Right lobe of liver (tissue), 6 donors: ENCODE measurements at regions not wholly inside any gene's neighbourhood (a gene's known extent, or its start where the extent isn't known, plus 50 kb on each side); places are given as distances from the start of the nearest gene placed in this dataset.

Experiments
- ATAC-seq, 4 donors: fragments of 200-7000 bp; cut with Tn5 transposase; one replicate each; pipeline ENCODE4 v1.9.1; 2020; ENCODE audit warnings: mild to moderate bottlenecking in 4 of 4, moderate library complexity in 4 of 4
- DNase-seq, 3 donors: peaks; one replicate each; pipeline ENCODE4 v3.0.0-alpha.2; 2020
- H3K27ac ChIP-seq, 3 donors: fragments of 200-600 bp; one replicate each; pipeline ENCODE4 v1.8.0; 2022
- H3K27me3 ChIP-seq, 2 donors: fragments of 200-600 bp; one replicate each; pipeline ENCODE4 v1.8.0; 2022
- H3K36me3 ChIP-seq, 4 donors: fragments of 200-600 bp; sonication (generic) in 1 of 4; one replicate each; pipeline versions ENCODE4 v1.5.1 to v1.8.0; 2017 to 2022; ENCODE audit warnings: control low read depth in 1 of 4
- H3K4me1 ChIP-seq, 4 donors: fragments of 200-600 bp; sonication (generic) in 1 of 4; one replicate each; pipeline versions ENCODE4 v1.5.1 to v1.8.0; 2017 to 2022; ENCODE audit warnings: control low read depth in 1 of 4
- H3K4me3 ChIP-seq, 3 donors: fragments of 200-600 bp; one replicate each; pipeline ENCODE4 v1.8.0; 2022
- H3K9me3 ChIP-seq, 4 donors: fragments of 200-600 bp; sonication (generic) in 1 of 4; one replicate each; pipeline versions ENCODE4 v1.5.1 to v1.8.0; 2017 to 2022; ENCODE audit warnings: control low read depth in 1 of 4
- CTCF ChIP-seq, 4 donors: fragments of 200-600 bp in 3 of 4; fragments of 450-650 bp in 1 of 4; IDR thresholded peaks; one replicate each; pipeline versions ENCODE4 v1.5.1 to v1.8.0; 2016 to 2022; ENCODE audit warnings: antibody characterized with exemption in 4 of 4, mild to moderate bottlenecking in 2 of 4
- POLR2A ChIP-seq: fragments of 450-650 bp; IDR thresholded peaks from one replicate; pipeline ENCODE4 v1.6.1; 2017; ENCODE audit warnings: antibody characterized with exemption, mild to moderate bottlenecking
- WGBS: methylation state at CpG from one replicate; pipeline ENCODE4 v1.1.6; 2018; ENCODE audit warnings: low coverage, low lambda C conversion rate; ENCODE audit not compliant: insufficient coverage; ENCODE audit errors: missing lambda C conversion rate; 5-methylcytosine and 5-hydroxymethylcytosine counted together
- intact Hi-C, 2 donors: fragments of 100-400 bp; cut with DNase I; formaldehyde crosslinking; loops; one replicate each; pipeline versions ENCODE4 v1.11.2 to v1.14.1; 2022
- donor health status: DM: no; HTN: yes; CAD: no.
- donor health status: DM: no; HTN: no; CAD: no.
- donor health status: DM: no; HTN: no; CAD: no.
- donor health status: DM: no; HTN: yes; CAD: no.
- donor health status: DM: no; HTN: yes; CAD: no.

DNA sequence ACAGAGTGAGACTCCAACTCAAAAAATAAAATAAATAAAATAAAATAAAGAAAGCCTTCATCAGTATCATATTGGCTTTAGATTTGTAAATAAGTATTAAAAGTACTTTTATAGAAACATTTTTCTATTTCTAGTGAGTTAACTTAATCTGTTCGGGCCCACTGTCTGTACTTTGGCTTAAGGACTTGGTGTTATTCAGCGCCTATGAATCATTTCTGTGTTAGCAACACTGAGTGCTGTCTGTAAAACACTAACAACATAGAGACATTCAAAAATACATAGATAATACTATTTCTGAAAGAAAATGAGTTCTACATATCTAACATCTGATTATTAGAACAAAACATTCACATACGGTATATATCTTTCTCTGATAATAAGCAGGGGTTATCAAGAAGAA lies 221.5 kb upstream of the CDH19 start:
- intact Hi-C loops = no loop called here
- no peaks in the 10 kb centered on the region for H3K36me3 ChIP-seq
- H3K27me3 ChIP-seq = no peaks in the 10 kb centered on the region
- TF ChIP-seq CTCF (IDR thresholded peaks at IDR 0.05) = no peak
- H3K4me1 ChIP-seq = peaks cover 0 to 5% (median 0%) of the 10 kb centered on the region in 4 donors
- no peaks in the 10 kb centered on the region for H3K9me3 ChIP-seq
- no peak overlapping the region for H3K4me3 ChIP-seq
- WGBS = 92% methylated on average over 3 of the region's 3 CpGs
- ATAC-seq (no peak), DNase-seq (no peak)
- no peak overlapping the region for H3K27ac ChIP-seq

DNA sequence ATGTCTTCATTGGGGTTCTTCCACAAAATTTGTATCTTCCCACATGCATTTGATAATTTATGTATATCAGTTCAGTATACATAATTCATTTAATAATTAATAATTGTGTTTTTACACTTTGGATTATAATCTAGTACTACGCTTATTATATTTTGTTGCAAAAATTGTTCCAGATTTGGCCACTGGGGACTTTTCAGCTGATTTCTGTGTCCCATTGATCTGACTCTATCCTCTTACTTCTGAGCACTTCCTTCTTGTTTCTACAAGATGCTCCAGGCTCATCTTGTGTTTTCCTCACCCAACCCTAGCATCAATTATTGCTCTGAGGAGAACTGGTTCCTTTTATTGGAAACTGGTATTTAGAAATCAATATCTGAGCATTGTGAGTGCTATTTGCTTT lies 215.3 kb upstream of the CDH19 start:
- Histone ChIP-seq H3K4me1 (no peaks in the 10 kb centered on the region), H3K27ac (no peak overlapping the region), H3K9me3 (no peaks in the 10 kb centered on the region), H3K4me3 (no peak overlapping the region), H3K36me3 (no peaks in the 10 kb centered on the region), H3K27me3 (no peaks in the 10 kb centered on the region)
- WGBS = 86% methylated on average over 1 of the region's 1 CpG
- ATAC-seq (no peak), DNase-seq (no peak)
- intact Hi-C loops = no loop called here
- TF ChIP-seq CTCF (IDR thresholded peaks at IDR 0.05) = peak in 3 of 4 donors; percentile 6 to 33 (median 17)
- no peak for TF ChIP-seq POLR2A

GRCh38 chr18:66813138-66813537 lies 209.2 kb upstream of the CDH19 start:
- intact Hi-C loops = no loop called here
- H3K27me3 ChIP-seq = no peaks in the 10 kb centered on the region
- no peak overlapping the region for H3K27ac ChIP-seq
- no peaks in the 10 kb centered on the region for H3K9me3 ChIP-seq
- TF ChIP-seq CTCF (IDR thresholded peaks at IDR 0.05) (no peak), POLR2A (no peak)
- DNase-seq (no peak), ATAC-seq (no peak)
- no peaks in the 10 kb centered on the region for H3K36me3 ChIP-seq
- H3K4me1 ChIP-seq = no peaks in the 10 kb centered on the region
- H3K4me3 ChIP-seq = no peak overlapping the region

DNA sequence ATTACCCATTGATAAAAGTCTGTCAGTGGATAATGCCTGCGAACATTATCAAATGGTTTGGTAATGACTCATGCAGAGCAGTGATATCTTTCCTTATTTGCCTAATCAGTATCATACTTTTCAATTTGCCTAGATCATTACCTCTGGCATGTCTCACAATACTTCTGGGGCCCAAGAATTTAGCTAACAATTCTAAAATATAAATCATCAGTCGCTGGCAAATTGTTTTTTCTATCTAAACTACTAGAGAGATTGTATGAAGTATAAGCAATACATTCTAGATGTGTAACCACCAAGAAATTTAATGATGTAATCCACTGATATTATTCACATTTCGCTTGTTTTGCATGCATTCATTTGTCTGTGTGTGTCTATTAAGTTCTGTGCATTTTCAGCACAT lies 191.2 kb upstream of the CDH19 start:
- DNase-seq (no peak), ATAC-seq (no peak)
- TF ChIP-seq POLR2A = no peak
- no peak for TF ChIP-seq CTCF (IDR thresholded peaks at IDR 0.05)
- H3K4me1 ChIP-seq = no peaks in the 10 kb centered on the region
- no peak overlapping the region for H3K27ac ChIP-seq
- 33% methylated on average over 3 of the region's 3 CpGs for whole genome bisulfite sequencing
- H3K27me3 ChIP-seq = no peaks in the 10 kb centered on the region
- no peak overlapping the region for H3K4me3 ChIP-seq
- H3K9me3 ChIP-seq = no peaks in the 10 kb centered on the region
- H3K36me3 ChIP-seq = no peaks in the 10 kb centered on the region
- intact Hi-C loops = no loop called here

DNA sequence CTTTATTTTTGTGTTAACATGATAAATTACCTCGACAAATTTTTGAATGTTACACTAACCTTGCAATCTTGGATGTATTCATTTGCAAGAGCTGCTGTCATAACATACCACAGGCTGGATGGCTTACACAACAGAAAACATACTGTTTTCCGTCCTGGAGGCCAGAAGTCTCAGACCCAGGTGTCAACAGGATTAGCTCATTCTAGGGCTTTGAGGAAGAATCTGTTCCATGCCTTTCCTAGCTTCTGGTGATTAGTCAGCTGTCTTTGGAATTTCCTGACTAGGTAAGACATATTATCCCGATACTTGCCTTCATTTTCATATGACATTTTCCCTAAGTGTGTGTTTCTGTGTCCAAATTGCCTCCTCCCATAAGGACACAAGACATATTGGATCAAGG lies 188.6 kb upstream of the CDH19 start:
- TF ChIP-seq POLR2A (no peak), CTCF (IDR thresholded peaks at IDR 0.05) (no peak)

More for the DNA sequence above, 188.6 kb upstream of the CDH19 start:
- no peak overlapping the region for H3K27ac ChIP-seq
- H3K9me3 ChIP-seq = no peaks in the 10 kb centered on the region
- H3K4me1 ChIP-seq = no peaks in the 10 kb centered on the region
- no peak overlapping the region for H3K4me3 ChIP-seq
- no peaks in the 10 kb centered on the region for H3K36me3 ChIP-seq
- ATAC-seq (no peak), DNase-seq (no peak)
- intact Hi-C loops = no loop called here
- no peaks in the 10 kb centered on the region for H3K27me3 ChIP-seq
- 38% methylated on average over 3 of the region's 3 CpGs for WGBS
